ENCODE measurements at regions not wholly inside any gene's neighbourhood (a gene's known extent, or its start where the extent isn't known, plus 50 kb on each side); places are given as distances from the start of the nearest gene placed in this dataset.

- Histone ChIP-seq H3K27me3 (no peaks in the 10 kb centered on the region), H3K9me3 (no peaks in the 10 kb centered on the region), H3K4me1 (no peaks in the 10 kb centered on the region), H3K36me3 (no peaks in the 10 kb centered on the region), H3K4me3 (no peak overlapping the region), H3K27ac (no peak overlapping the region)
- DNase-seq (ENCODE audit: low spot score in 2 of 2): no peak
- no peak for TF ChIP-seq EP300 (IDR thresholded peaks at IDR 0.05)
- TF ChIP-seq CTCF (IDR thresholded peaks at IDR 0.05): no peak
- TF ChIP-seq POLR2A (IDR thresholded peaks at IDR 0.05): no peak
- 76 to 86% methylated on average over 5 of the region's 5 CpGs for WGBS, 2 donors
Measured at GRCh38 chr3:155018621-155019330, 61.3 kb upstream of the MME start.

GRCh38 chr3:155015776-155016436, 64.2 kb upstream of the MME start:
- Histone ChIP-seq H3K4me3 (no peak overlapping the region), H3K36me3 (no peaks in the 10 kb centered on the region), H3K9me3 (no peaks in the 10 kb centered on the region), H3K4me1 (no peaks in the 10 kb centered on the region), H3K27ac (no peak overlapping the region), H3K27me3 (no peaks in the 10 kb centered on the region)
- DNase-seq (ENCODE audit: low spot score in 2 of 2): no peak
- TF ChIP-seq CTCF (IDR thresholded peaks at IDR 0.05) (no peak), EP300 (IDR thresholded peaks at IDR 0.05) (no peak), POLR2A (IDR thresholded peaks at IDR 0.05) (no peak)
- WGBS, 2 donors: 28 to 35% methylated on average over 2 of the region's 2 CpGs

GRCh38 chr3:155014953-155015352, 65.2 kb upstream of the MME start:
- Histone ChIP-seq H3K4me3 (no peak overlapping the region), H3K27ac (no peak overlapping the region), H3K27me3 (no peaks in the 10 kb centered on the region), H3K36me3 (no peaks in the 10 kb centered on the region), H3K9me3 (no peaks in the 10 kb centered on the region), H3K4me1 (no peaks in the 10 kb centered on the region)
- TF ChIP-seq EP300 (IDR thresholded peaks at IDR 0.05): no peak
- no peak for TF ChIP-seq POLR2A (IDR thresholded peaks at IDR 0.05)
- TF ChIP-seq CTCF (IDR thresholded peaks at IDR 0.05): no peak
- DNase-seq (ENCODE audit: low spot score in 2 of 2): no peak
- WGBS, 2 donors: 52 to 65% methylated on average over 2 of the region's 2 CpGs

- WGBS, 2 donors: 44 to 91% methylated on average over 2 of the region's 2 CpGs
Measured at GRCh38 chr3:155013427-155013826, 66.7 kb upstream of the MME start.

More at GRCh38 chr3:155013427-155013826, 66.7 kb upstream of the MME start:
- Histone ChIP-seq H3K4me3 (no peak overlapping the region), H3K4me1 (no peaks in the 10 kb centered on the region), H3K27me3 (no peaks in the 10 kb centered on the region), H3K9me3 (no peaks in the 10 kb centered on the region), H3K36me3 (no peaks in the 10 kb centered on the region), H3K27ac (no peak overlapping the region)
- no peak for DNase-seq (ENCODE audit: low spot score in 2 of 2)
- TF ChIP-seq POLR2A (IDR thresholded peaks at IDR 0.05): no peak
- no peak for TF ChIP-seq CTCF (IDR thresholded peaks at IDR 0.05)
- no peak for TF ChIP-seq EP300 (IDR thresholded peaks at IDR 0.05)
